Loucy (cell line): ENCODE measurements at regions not wholly inside any gene's neighbourhood (a gene's known extent, or its start where the extent isn't known, plus 50 kb on each side); places are given as distances from the start of the nearest gene placed in this dataset.

Source experiments
- H2AFZ ChIP-seq: fragments of 200-600 bp; sonication (generic); 2 replicates; pipeline ENCODE4 v1.6.0; 2016; ENCODE audit warnings: antibody characterized with exemption, mild to moderate bottlenecking, low read length, moderate library complexity
- H3F3A ChIP-seq: fragments of 200-600 bp; 2 replicates; pipeline ENCODE4 v1.6.0; 2016; ENCODE audit warnings: antibody characterized with exemption, low read depth, mild to moderate bottlenecking
- H3K27me3 ChIP-seq: fragments of 200-600 bp; sonication (generic); 2 replicates; pipeline ENCODE4 v1.6.1; 2014; ENCODE audit warnings: low read length, mild to moderate bottlenecking; ENCODE audit not compliant: insufficient read depth, poor library complexity, severe bottlenecking
- H3K36me3 ChIP-seq: fragments of 200-600 bp; sonication (generic); 2 replicates; pipeline ENCODE4 v1.6.1; 2016; ENCODE audit warnings: low read length; ENCODE audit not compliant: insufficient read depth
- H3K4me1 ChIP-seq: fragments of 200-600 bp; sonication (generic); 2 replicates; pipeline ENCODE4 v1.5.1; 2014; ENCODE audit warnings: low read length, mild to moderate bottlenecking; ENCODE audit not compliant: insufficient read depth, poor library complexity, severe bottlenecking
- H3K4me2 ChIP-seq: fragments of 200-600 bp; sonication (generic); 2 replicates; pipeline ENCODE4 v1.6.0; 2014; ENCODE audit warnings: antibody characterized with exemption, low read length, low read depth, mild to moderate bottlenecking; ENCODE audit not compliant: poor library complexity, severe bottlenecking
- H3K4me3 ChIP-seq: fragments of 200-600 bp; sonication (generic); 2 replicates; pipeline ENCODE4 v1.5.1; 2014; ENCODE audit warnings: low read length, mild to moderate bottlenecking, mixed read lengths; ENCODE audit not compliant: poor library complexity, severe bottlenecking
- H3K79me2 ChIP-seq: fragments of 200-600 bp; sonication (generic); 2 replicates; pipeline ENCODE4 v1.6.1; 2014; ENCODE audit warnings: low read length; ENCODE audit not compliant: insufficient read depth
- H3K9ac ChIP-seq: fragments of 200-600 bp; sonication (generic); 2 replicates; pipeline ENCODE4 v1.6.0; 2014; ENCODE audit warnings: mild to moderate bottlenecking, low read depth, low read length, moderate library complexity; ENCODE audit not compliant: poor library complexity, severe bottlenecking
- H3K9me2 ChIP-seq: fragments of 200-600 bp; sonication (generic); replicated peaks from 2 replicates; pipeline ENCODE4 v1.6.1; 2016; ENCODE audit warnings: low read depth, low read length, mixed read lengths
- H3K9me3 ChIP-seq: fragments of 200-600 bp; sonication (generic); 2 replicates; pipeline ENCODE4 v1.6.1; 2014; ENCODE audit warnings: mild to moderate bottlenecking, antibody characterized with exemption, low read length, low read depth; ENCODE audit not compliant: insufficient read depth
- H4K20me1 ChIP-seq: fragments of 200-600 bp; sonication (generic); 2 replicates; pipeline ENCODE4 v1.6.0; 2014; ENCODE audit warnings: antibody characterized with exemption, low read length, mild to moderate bottlenecking; ENCODE audit not compliant: insufficient read depth, poor library complexity, severe bottlenecking
- CTCF ChIP-seq: fragments of 200-600 bp; sonication (generic); conservative IDR thresholded peaks from 2 replicates; pipeline ENCODE4 v1.5.1; 2014; ENCODE audit warnings: mild to moderate bottlenecking, antibody characterized with exemption, low read length
- EZH2phosphoT487 ChIP-seq: fragments of 200-600 bp; IDR thresholded peaks from 2 replicates; pipeline ENCODE4 v1.6.1; 2018; ENCODE audit warnings: antibody characterized with exemption, mild to moderate bottlenecking, moderate library complexity, borderline replicate concordance

GRCh38 chr14:97028382-97028781, 231.2 kb downstream of the VRK1 start:
- Histone ChIP-seq H3K4me3 (no peak overlapping the region), H2AFZ (no peak overlapping the region), H3K9me3 (no peaks in the 10 kb centered on the region; the same call in 1 of the 2 replicates), H3K4me1 (no peaks in the 10 kb centered on the region), H3K27me3 (no peaks in the 10 kb centered on the region), H3K4me2 (no peak overlapping the region), H4K20me1 (no peaks in the 10 kb centered on the region), H3K79me2 (no peaks in the 10 kb centered on the region), H3K9me2 (no peaks in the 10 kb centered on the region), H3F3A (no peaks in the 10 kb centered on the region), H3K36me3 (no peaks in the 10 kb centered on the region), H3K9ac (no peak overlapping the region)
- no peak for TF ChIP-seq EZH2phosphoT487
- TF ChIP-seq CTCF, result no peak

GRCh38 chr14:97029800-97030199, 232.6 kb downstream of the VRK1 start:
- no peaks in the 10 kb centered on the region for H3K27me3 ChIP-seq
- H3K4me3 ChIP-seq, result no peak overlapping the region
- H3K9me2 ChIP-seq, result no peaks in the 10 kb centered on the region
- H3K79me2 ChIP-seq, result no peaks in the 10 kb centered on the region
- H3K4me2 ChIP-seq, result no peak overlapping the region
- no peaks in the 10 kb centered on the region; the same call in 1 of the 2 replicates for H3K9me3 ChIP-seq
- H2AFZ ChIP-seq, result no peak overlapping the region
- no peaks in the 10 kb centered on the region for H3F3A ChIP-seq
- H3K9ac ChIP-seq, result no peak overlapping the region
- H3K36me3 ChIP-seq, result no peaks in the 10 kb centered on the region
- TF ChIP-seq CTCF (no peak), EZH2phosphoT487 (no peak)
- H3K4me1 ChIP-seq, result no peaks in the 10 kb centered on the region
- no peaks in the 10 kb centered on the region for H4K20me1 ChIP-seq

GRCh38 chr14:97031530-97031929, 234.3 kb downstream of the VRK1 start:
- Histone ChIP-seq H3K9me2 (no peaks in the 10 kb centered on the region), H3K4me1 (no peaks in the 10 kb centered on the region), H2AFZ (no peak overlapping the region), H3F3A (no peaks in the 10 kb centered on the region), H4K20me1 (no peaks in the 10 kb centered on the region), H3K4me3 (no peak overlapping the region), H3K9me3 (peaks cover 3% of the 10 kb centered on the region; the same call in 1 of the 2 replicates), H3K36me3 (no peaks in the 10 kb centered on the region), H3K27me3 (no peaks in the 10 kb centered on the region), H3K9ac (no peak overlapping the region), H3K79me2 (no peaks in the 10 kb centered on the region), H3K4me2 (no peak overlapping the region)
- TF ChIP-seq EZH2phosphoT487 (no peak), CTCF (no peak)
